Caco-2 (cell line): ENCODE measurements at regions not wholly inside any gene's neighbourhood (a gene's known extent, or its start where the extent isn't known, plus 50 kb on each side); places are given as distances from the start of the nearest gene placed in this dataset.

ENCODE experiments used
- BruUV-seq: library from RNA; stranded (reverse); fragments of 400-500 nt; replicated peaks from 2 replicates; lab custom pipeline; 2021; lab: Mats Ljungman, UMichigan
- CTCF ChIA-PET: fragments of 300-600 bp; sonication (Branson Sonifier 250); formaldehyde crosslinking; loops from one replicate; lab custom pipeline; 2022; ENCODE audit warnings: antibody characterized with exemption; lab: Charles Lee
- POLR2A ChIA-PET: fragments of 300-600 bp; sonication (Branson Sonifier 250); formaldehyde crosslinking; loops from one replicate; lab custom pipeline; 2022; ENCODE audit warnings: antibody characterized with exemption; lab: Charles Lee
- DNase-seq, 2 experiments: peaks; one replicate each; pipeline versions ENCODE4 v3.0.0 to v3.0.0-alpha.2; 2020 to 2022
- H3K27me3 ChIP-seq: replicated peaks from 2 replicates; pipeline ENCODE4 v1.6.0; 2011; ENCODE audit warnings: low read length; ENCODE audit not compliant: control insufficient read depth, insufficient read depth
- H3K36me3 ChIP-seq: 2 replicates; pipeline ENCODE4 v1.5.1; 2011; ENCODE audit warnings: low read length; ENCODE audit not compliant: control insufficient read depth, insufficient read depth
- H3K4me1 ChIP-seq: fragments of 250-450 bp; sonication (Bioruptor Pico); 2 replicates; pipeline ENCODE4 v1.5.1; 2020; ENCODE audit warnings: mild to moderate bottlenecking
- H3K4me3 ChIP-seq: 2 replicates; pipeline ENCODE4 v1.5.1; 2011; ENCODE audit warnings: low read depth, mild to moderate bottlenecking, control low read depth, low read length
- H3K9me3 ChIP-seq: fragments of 250-450 bp; sonication (Bioruptor Pico); 2 replicates; pipeline ENCODE4 v1.5.1; 2020; ENCODE audit warnings: mild to moderate bottlenecking, moderate library complexity
- H3K27ac Mint-ChIP-seq: one replicate; pipeline ENCODE4 v1.8.0; 2022; ENCODE audit warnings: mixed read lengths; ENCODE audit not compliant: unreplicated experiment
- H3K27me3 Mint-ChIP-seq: one replicate; pipeline ENCODE4 v1.8.0; 2022; ENCODE audit warnings: mixed read lengths; ENCODE audit not compliant: insufficient read depth, unreplicated experiment
- H3K36me3 Mint-ChIP-seq: one replicate; pipeline ENCODE4 v1.8.0; 2022; ENCODE audit warnings: mild to moderate bottlenecking, mixed read lengths; ENCODE audit not compliant: insufficient read depth, unreplicated experiment
- H3K4me1 Mint-ChIP-seq: one replicate; pipeline ENCODE4 v1.8.0; 2022; ENCODE audit warnings: low read depth, mixed read lengths; ENCODE audit not compliant: unreplicated experiment
- H3K4me3 Mint-ChIP-seq: one replicate; pipeline ENCODE4 v1.8.0; 2022; ENCODE audit warnings: mild to moderate bottlenecking, moderate library complexity, mixed read lengths; ENCODE audit not compliant: unreplicated experiment
- H3K9me3 Mint-ChIP-seq: one replicate; pipeline ENCODE4 v1.8.0; 2022; ENCODE audit warnings: mixed read lengths; ENCODE audit not compliant: unreplicated experiment
- CTCF ChIP-seq, 2 experiments: fragments of 200-600 bp in 1 of 2; IDR thresholded peaks; 1 replicate in 1 of 2; 2 replicates in 1 of 2; pipeline versions ENCODE4 v1.5.1 to v1.8.0; 2011 to 2022; ENCODE audit warnings: antibody characterized with exemption in 1 of 2, control low read depth in 1 of 2, inconsistent platforms in 1 of 2, low read depth in 1 of 2, low read length in 1 of 2, mild to moderate bottlenecking in 1 of 2, moderate library complexity in 1 of 2; ENCODE audit not compliant: insufficient read depth in 1 of 2, severe bottlenecking in 1 of 2, unreplicated experiment in 1 of 2
- intact Hi-C: fragments of 100-400 bp; cut with micrococcal nuclease; formaldehyde crosslinking; loops from one replicate; pipeline ENCODE4 v1.10.0; 2022; ENCODE audit not compliant: unreplicated experiment

GRCh38 chr5:33174383-33174782 lies 266.4 kb upstream of the TARS1 start:
- Histone ChIP-seq H3K9me3 (peaks cover 17% of the 10 kb centered on the region), H3K4me1 (no peaks in the 10 kb centered on the region), H3K4me3 (no peak overlapping the region), H3K27me3 (no peaks in the 10 kb centered on the region), H3K36me3 (no peaks in the 10 kb centered on the region)
- no peak overlapping the region for H3K4me3 Mint-ChIP-seq
- POLR2A ChIA-PET, result no interaction called here
- no peak overlapping the region for H3K27ac Mint-ChIP-seq
- CTCF ChIA-PET, result no interaction called here
- H3K4me1 Mint-ChIP-seq, result no peaks in the 10 kb centered on the region
- intact Hi-C loops, result no loop called here
- BruUV-seq, result no TSS peak
- DNase-seq, result no peak
- no peaks in the 10 kb centered on the region for H3K36me3 Mint-ChIP-seq
- H3K27me3 Mint-ChIP-seq, result no peaks in the 10 kb centered on the region
- H3K9me3 Mint-ChIP-seq, result peaks cover 19% of the 10 kb centered on the region
- no peak for TF ChIP-seq CTCF (IDR thresholded peaks at IDR 0.05; ENCODE audit: insufficient read depth in 1 of 2, low read depth in 1 of 2, low read length in 1 of 2, severe bottlenecking in 1 of 2, unreplicated experiment in 1 of 2)

- H3K27ac Mint-ChIP-seq, result no peak overlapping the region
- H3K27me3 Mint-ChIP-seq, result peaks cover 7% of the 10 kb centered on the region
- no peaks in the 10 kb centered on the region for H3K9me3 Mint-ChIP-seq
- TF ChIP-seq CTCF (IDR thresholded peaks at IDR 0.05; ENCODE audit: insufficient read depth in 1 of 2, low read depth in 1 of 2, low read length in 1 of 2, severe bottlenecking in 1 of 2, unreplicated experiment in 1 of 2), result no peak
- Histone ChIP-seq H3K36me3 (no peaks in the 10 kb centered on the region), H3K4me3 (no peak overlapping the region), H3K4me1 (no peaks in the 10 kb centered on the region), H3K27me3 (no peaks in the 10 kb centered on the region), H3K9me3 (no peaks in the 10 kb centered on the region; the same call in 1 of the 2 replicates)
- intact Hi-C loops, result no loop called here
- no peak for DNase-seq
- no peaks in the 10 kb centered on the region for H3K36me3 Mint-ChIP-seq
- H3K4me1 Mint-ChIP-seq, result no peaks in the 10 kb centered on the region
- CTCF ChIA-PET, result no interaction called here
- no TSS peak for BruUV-seq
- no peak overlapping the region for H3K4me3 Mint-ChIP-seq
- POLR2A ChIA-PET, result no interaction called here
Measured at GRCh38 chr5:33179301-33179700, 261.5 kb upstream of the TARS1 start.

- H3K27me3 ChIP-seq, result no peaks in the 10 kb centered on the region
- ChIA-PET POLR2A (no interaction called here), CTCF (no interaction called here)
- peak in 1 of 2 experiments; percentile 14 for DNase-seq
- no peaks in the 10 kb centered on the region for H3K36me3 ChIP-seq
- H3K27ac Mint-ChIP-seq, result no peak overlapping the region
- H3K4me1 ChIP-seq, result no peaks in the 10 kb centered on the region
- H3K4me3 ChIP-seq, result no peak overlapping the region
- no peaks in the 10 kb centered on the region for H3K9me3 ChIP-seq
- no TSS peak for BruUV-seq
- H3K9me3 Mint-ChIP-seq, result no peaks in the 10 kb centered on the region
- no peak overlapping the region for H3K4me3 Mint-ChIP-seq
- TF ChIP-seq CTCF (IDR thresholded peaks at IDR 0.05; ENCODE audit: insufficient read depth in 1 of 2, low read depth in 1 of 2, low read length in 1 of 2, severe bottlenecking in 1 of 2, unreplicated experiment in 1 of 2), result peak; percentile 10 to 27
- no peaks in the 10 kb centered on the region for H3K36me3 Mint-ChIP-seq
- intact Hi-C loops, result loop anchor here (1.0 to 10.0 kb wide), 2 partner anchors 244 to 472 kb away; no protein-coding TSS in a partner anchor
- peaks cover 7% of the 10 kb centered on the region for H3K27me3 Mint-ChIP-seq
- peaks cover 7% of the 10 kb centered on the region for H3K4me1 Mint-ChIP-seq
Measured at GRCh38 chr5:33180900-33181299, 259.9 kb upstream of the TARS1 start.
